DOHH2 (cell line): ENCODE measurements at regions not wholly inside any gene's neighbourhood (a gene's known extent, or its start where the extent isn't known, plus 50 kb on each side); places are given as distances from the start of the nearest gene placed in this dataset.

ENCODE experiments used
- H3F3A ChIP-seq: fragments of 200-600 bp; sonication (generic), shearing (Covaris generic); 2 replicates; pipeline ENCODE4 v1.6.0; 2016; ENCODE audit warnings: antibody characterized with exemption, mild to moderate bottlenecking; ENCODE audit not compliant: control insufficient read depth, insufficient read depth
- H3K27ac ChIP-seq: fragments of 200-600 bp; sonication (generic); 2 replicates; pipeline ENCODE4 v1.5.1; 2014; ENCODE audit warnings: low read depth, mild to moderate bottlenecking, low read length, moderate library complexity
- H3K27me3 ChIP-seq: fragments of 200-600 bp; sonication (generic); 2 replicates; pipeline ENCODE4 v1.6.1; 2014; ENCODE audit warnings: mild to moderate bottlenecking, low read length, mixed read lengths; ENCODE audit not compliant: control insufficient read depth
- H3K36me3 ChIP-seq: fragments of 200-600 bp; sonication (generic); 2 replicates; pipeline ENCODE4 v1.6.1; 2014; ENCODE audit warnings: mild to moderate bottlenecking, low read length, moderate library complexity, mixed read lengths; ENCODE audit not compliant: control insufficient read depth
- H3K4me1 ChIP-seq: fragments of 200-600 bp; sonication (generic); 2 replicates; pipeline ENCODE4 v1.6.1; 2014; ENCODE audit warnings: mild to moderate bottlenecking, low read length, mixed read lengths; ENCODE audit not compliant: control insufficient read depth
- H3K4me2 ChIP-seq: fragments of 200-600 bp; sonication (generic); 2 replicates; pipeline ENCODE4 v1.6.0; 2014; ENCODE audit warnings: mild to moderate bottlenecking, low read length, moderate library complexity
- H3K4me3 ChIP-seq: fragments of 200-600 bp; sonication (generic); 2 replicates; pipeline ENCODE4 v1.5.1; 2014; ENCODE audit warnings: mild to moderate bottlenecking, low read length, mixed read lengths
- H3K79me2 ChIP-seq: fragments of 200-600 bp; sonication (generic); 2 replicates; pipeline ENCODE4 v1.6.1; 2014; ENCODE audit warnings: mild to moderate bottlenecking, low read length, mixed read lengths; ENCODE audit not compliant: control insufficient read depth
- H3K9me2 ChIP-seq: fragments of 200-600 bp; sonication (generic); replicated peaks from 2 replicates; pipeline ENCODE4 v1.6.1; 2014; ENCODE audit warnings: mild to moderate bottlenecking, low read length, mixed read lengths; ENCODE audit not compliant: control insufficient read depth
- H3K9me3 ChIP-seq: fragments of 200-600 bp; sonication (generic); 2 replicates; pipeline ENCODE4 v1.6.1; 2014; ENCODE audit warnings: antibody characterized with exemption, low read length, mixed read lengths; ENCODE audit not compliant: control insufficient read depth, insufficient read depth
- H4K20me1 ChIP-seq: fragments of 200-600 bp; sonication (generic); 2 replicates; pipeline ENCODE4 v1.6.0; 2014; ENCODE audit warnings: low read depth, mild to moderate bottlenecking, antibody characterized with exemption, low read length, moderate library complexity; ENCODE audit not compliant: control insufficient read depth, insufficient read depth
- CTCF ChIP-seq: fragments of 200-600 bp; sonication (generic); IDR thresholded peaks from one replicate; pipeline ENCODE4 v1.5.1; 2014; ENCODE audit warnings: antibody characterized with exemption, mild to moderate bottlenecking, low read depth, low read length; ENCODE audit not compliant: poor library complexity, severe bottlenecking
- EZH2phosphoT487 ChIP-seq: fragments of 200-600 bp; sonication (generic); IDR thresholded peaks from 2 replicates; pipeline ENCODE4 v1.6.1; 2017; ENCODE audit warnings: borderline replicate concordance, mild to moderate bottlenecking, antibody characterized with exemption, low read length, moderate library complexity, mixed read lengths

GRCh38 chr5:109939116-109939682 lies 249.5 kb downstream of the MAN2A1 start:
- Histone ChIP-seq H3K4me3 (no peak overlapping the region), H3K4me2 (no peak overlapping the region), H3K36me3 (no peaks in the 10 kb centered on the region), H3K9me2 (no peaks in the 10 kb centered on the region), H3K9me3 (no peaks in the 10 kb centered on the region), H3F3A (no peaks in the 10 kb centered on the region), H4K20me1 (no peaks in the 10 kb centered on the region), H3K79me2 (no peaks in the 10 kb centered on the region), H3K27ac (no peak overlapping the region), H3K4me1 (no peaks in the 10 kb centered on the region), H3K27me3 (no peaks in the 10 kb centered on the region)
- no peak for TF ChIP-seq EZH2phosphoT487
- no peak for TF ChIP-seq CTCF

GRCh38 chr5:109942646-109943045 lies 252.9 kb downstream of the MAN2A1 start:
- Histone ChIP-seq H3K36me3 (no peaks in the 10 kb centered on the region), H3K4me3 (no peak overlapping the region), H3K27ac (no peak overlapping the region), H3K4me2 (no peak overlapping the region), H3K27me3 (no peaks in the 10 kb centered on the region), H3K79me2 (no peaks in the 10 kb centered on the region), H3K9me3 (no peaks in the 10 kb centered on the region), H3K9me2 (no peaks in the 10 kb centered on the region), H3F3A (no peaks in the 10 kb centered on the region), H4K20me1 (no peaks in the 10 kb centered on the region), H3K4me1 (no peaks in the 10 kb centered on the region)
- TF ChIP-seq EZH2phosphoT487: no peak
- no peak for TF ChIP-seq CTCF

- H3K4me3 ChIP-seq: no peak overlapping the region
- no peaks in the 10 kb centered on the region for H3K9me3 ChIP-seq
- no peaks in the 10 kb centered on the region for H3K27me3 ChIP-seq
- H3K27ac ChIP-seq: no peak overlapping the region
- H3K79me2 ChIP-seq: no peaks in the 10 kb centered on the region
- no peaks in the 10 kb centered on the region for H4K20me1 ChIP-seq
- H3K4me2 ChIP-seq: no peak overlapping the region
- H3F3A ChIP-seq: no peaks in the 10 kb centered on the region
- no peaks in the 10 kb centered on the region for H3K36me3 ChIP-seq
- no peak for TF ChIP-seq EZH2phosphoT487
- no peaks in the 10 kb centered on the region for H3K9me2 ChIP-seq
- no peaks in the 10 kb centered on the region for H3K4me1 ChIP-seq
Observed at GRCh38 chr5:109943701-109944235, 254.0 kb downstream of the MAN2A1 start.

GRCh38 chr5:109944461-109944860 lies 254.7 kb downstream of the MAN2A1 start:
- Histone ChIP-seq H3K4me2 (no peak overlapping the region), H3K9me3 (no peaks in the 10 kb centered on the region), H3F3A (no peaks in the 10 kb centered on the region), H3K4me3 (no peak overlapping the region), H3K36me3 (no peaks in the 10 kb centered on the region), H3K4me1 (no peaks in the 10 kb centered on the region), H3K27ac (no peak overlapping the region), H3K27me3 (no peaks in the 10 kb centered on the region), H3K79me2 (no peaks in the 10 kb centered on the region), H4K20me1 (no peaks in the 10 kb centered on the region), H3K9me2 (no peaks in the 10 kb centered on the region)
- no peak for TF ChIP-seq EZH2phosphoT487
- TF ChIP-seq CTCF: no peak
